ENCODE measurements at regions not wholly inside any gene's neighbourhood (a gene's known extent, or its start where the extent isn't known, plus 50 kb on each side); places are given as distances from the start of the nearest gene placed in this dataset.

GRCh38 chr3:23051240-23052140 lies 151.6 kb upstream of the UBE2E2 start:
- no peak overlapping the region for H3K27ac ChIP-seq (ENCODE audit: low read depth, low read length, poor library complexity, severe bottlenecking)
- no peaks in the 10 kb centered on the region for H3K79me2 ChIP-seq (ENCODE audit: insufficient read depth, low read length)
- H3K9me2 ChIP-seq (ENCODE audit: low read depth, low read length) = no peaks in the 10 kb centered on the region
- H3K9ac ChIP-seq (ENCODE audit: low read length) = no peak overlapping the region
- no peak overlapping the region for H3K4me2 ChIP-seq (ENCODE audit: low read length)
- TF ChIP-seq EZH2 (IDR thresholded peaks at IDR 0.05; ENCODE audit: borderline replicate concordance, low read length) (no peak), CTCF (IDR thresholded peaks at IDR 0.05; ENCODE audit: low read length) (no peak)
- H3K4me1 ChIP-seq (ENCODE audit: insufficient read depth, low read length, severe bottlenecking) = no peaks in the 10 kb centered on the region
- no peaks in the 10 kb centered on the region for H4K20me1 ChIP-seq (ENCODE audit: insufficient read depth, low read length)
- H3F3A ChIP-seq (ENCODE audit: insufficient read depth, low read length) = no peaks in the 10 kb centered on the region
- H3K27me3 ChIP-seq (ENCODE audit: insufficient read depth, low read length) = no peaks in the 10 kb centered on the region
- H3K9me3 ChIP-seq (ENCODE audit: low read length) = no peaks in the 10 kb centered on the region
- no peak overlapping the region for H3K4me3 ChIP-seq (ENCODE audit: low read depth, low read length, poor library complexity, severe bottlenecking)
- H2AFZ ChIP-seq (ENCODE audit: low read length) = no peak overlapping the region
- no peaks in the 10 kb centered on the region for H3K36me3 ChIP-seq (ENCODE audit: insufficient read depth, low read length)

GRCh38 chr3:23052208-23052607 lies 150.9 kb upstream of the UBE2E2 start:
- Histone ChIP-seq H3K9ac (ENCODE audit: low read length) (no peak overlapping the region), H4K20me1 (ENCODE audit: insufficient read depth, low read length) (no peaks in the 10 kb centered on the region), H3K4me3 (ENCODE audit: low read depth, low read length, poor library complexity, severe bottlenecking) (no peak overlapping the region), H3K9me3 (ENCODE audit: low read length) (no peaks in the 10 kb centered on the region), H3K36me3 (ENCODE audit: insufficient read depth, low read length) (no peaks in the 10 kb centered on the region), H3K9me2 (ENCODE audit: low read depth, low read length) (no peaks in the 10 kb centered on the region), H2AFZ (ENCODE audit: low read length) (no peak overlapping the region), H3K4me1 (ENCODE audit: insufficient read depth, low read length, severe bottlenecking) (no peaks in the 10 kb centered on the region), H3K27ac (ENCODE audit: low read depth, low read length, poor library complexity, severe bottlenecking) (no peak overlapping the region), H3K79me2 (ENCODE audit: insufficient read depth, low read length) (no peaks in the 10 kb centered on the region), H3F3A (ENCODE audit: insufficient read depth, low read length) (no peaks in the 10 kb centered on the region), H3K27me3 (ENCODE audit: insufficient read depth, low read length) (no peaks in the 10 kb centered on the region), H3K4me2 (ENCODE audit: low read length) (no peak overlapping the region)
- no peak for TF ChIP-seq CTCF (IDR thresholded peaks at IDR 0.05; ENCODE audit: low read length)
- no peak for TF ChIP-seq EZH2 (IDR thresholded peaks at IDR 0.05; ENCODE audit: borderline replicate concordance, low read length)

DNA sequence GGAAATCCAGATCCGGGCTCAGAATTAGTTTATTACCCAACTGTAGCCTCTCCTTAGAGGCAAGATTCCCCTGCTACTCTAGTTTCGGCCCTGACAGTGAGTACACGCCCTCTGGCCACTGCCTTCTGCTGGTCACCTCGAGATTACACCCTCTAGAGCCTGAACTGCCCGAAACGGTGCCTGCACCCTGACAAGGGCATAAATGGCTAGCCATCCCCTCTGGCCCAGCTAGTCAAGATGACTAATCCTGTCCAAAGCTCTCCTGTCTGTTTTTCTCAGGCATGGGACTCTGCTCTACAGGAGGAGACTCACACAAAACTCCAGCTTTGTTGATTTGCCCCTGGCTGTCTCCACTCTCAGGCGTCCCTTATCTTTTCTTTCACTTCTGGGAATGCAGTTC lies 150.5 kb upstream of the UBE2E2 start:
- Histone ChIP-seq H3K27ac (ENCODE audit: low read depth, low read length, poor library complexity, severe bottlenecking) (no peak overlapping the region), H3K36me3 (ENCODE audit: insufficient read depth, low read length) (no peaks in the 10 kb centered on the region), H3F3A (ENCODE audit: insufficient read depth, low read length) (no peaks in the 10 kb centered on the region), H3K9me3 (ENCODE audit: low read length) (no peaks in the 10 kb centered on the region), H3K4me1 (ENCODE audit: insufficient read depth, low read length, severe bottlenecking) (no peaks in the 10 kb centered on the region), H3K27me3 (ENCODE audit: insufficient read depth, low read length) (no peaks in the 10 kb centered on the region), H2AFZ (ENCODE audit: low read length) (no peak overlapping the region), H3K4me3 (ENCODE audit: low read depth, low read length, poor library complexity, severe bottlenecking) (no peak overlapping the region), H3K79me2 (ENCODE audit: insufficient read depth, low read length) (no peaks in the 10 kb centered on the region), H3K4me2 (ENCODE audit: low read length) (no peak overlapping the region), H3K9me2 (ENCODE audit: low read depth, low read length) (no peaks in the 10 kb centered on the region), H3K9ac (ENCODE audit: low read length) (no peak overlapping the region), H4K20me1 (ENCODE audit: insufficient read depth, low read length) (no peaks in the 10 kb centered on the region)
- TF ChIP-seq EZH2 (IDR thresholded peaks at IDR 0.05; ENCODE audit: borderline replicate concordance, low read length) (no peak), CTCF (IDR thresholded peaks at IDR 0.05; ENCODE audit: low read length) (no peak)
